Upper lobe of right lung (tissue), 1 donor: ENCODE measurements at regions not wholly inside any gene's neighbourhood (a gene's known extent, or its start where the extent isn't known, plus 50 kb on each side); places are given as distances from the start of the nearest gene placed in this dataset.

Experiments used
- ATAC-seq: fragments of 200-7000 bp; cut with Tn5 transposase; one replicate; pipeline ENCODE4 v1.9.1; 2020; ENCODE audit warnings: mild to moderate bottlenecking, moderate library complexity
- DNase-seq: peaks from one replicate; pipeline ENCODE4 v3.0.0-alpha.2; 2020
- H3K27ac ChIP-seq: fragments of 200-600 bp; one replicate; pipeline ENCODE4 v1.8.0; 2022
- H3K27me3 ChIP-seq: fragments of 200-600 bp; one replicate; pipeline ENCODE4 v1.8.0; 2022; ENCODE audit warnings: mild to moderate bottlenecking
- H3K36me3 ChIP-seq: fragments of 200-600 bp; one replicate; pipeline ENCODE4 v1.8.0; 2022
- H3K4me1 ChIP-seq: fragments of 200-600 bp; one replicate; pipeline ENCODE4 v1.8.0; 2022
- H3K4me3 ChIP-seq: fragments of 200-600 bp; one replicate; pipeline ENCODE4 v1.8.0; 2022; ENCODE audit warnings: mild to moderate bottlenecking
- H3K9me3 ChIP-seq: fragments of 200-600 bp; one replicate; pipeline ENCODE4 v1.8.0; 2022
- CTCF ChIP-seq: fragments of 200-600 bp; IDR thresholded peaks from one replicate; pipeline ENCODE4 v1.8.0; 2022; ENCODE audit warnings: antibody characterized with exemption
- intact Hi-C: fragments of 100-400 bp; cut with DNase I; formaldehyde crosslinking; loops from one replicate; pipeline ENCODE4 v1.11.0; 2022
- donor health status: DM: no; HTN: yes; CAD: no; lungs with severe emphysema.

- H3K4me1 ChIP-seq, result no peaks in the 10 kb centered on the region
- DNase-seq (no peak), ATAC-seq (no peak)
- intact Hi-C loops, result no loop called here
- H3K4me3 ChIP-seq, result no peak overlapping the region
- H3K27ac ChIP-seq, result no peak overlapping the region
- TF ChIP-seq CTCF, result no peak
- no peaks in the 10 kb centered on the region for H3K27me3 ChIP-seq
- H3K36me3 ChIP-seq, result no peaks in the 10 kb centered on the region
- peaks cover 4% of the 10 kb centered on the region for H3K9me3 ChIP-seq
These were observed 379.5 kb upstream of the EYS start for GRCh38 chr6:66086532-66086931.

- no peaks in the 10 kb centered on the region for H3K27me3 ChIP-seq
- intact Hi-C loops, result no loop called here
- H3K27ac ChIP-seq, result no peak overlapping the region
- H3K4me1 ChIP-seq, result no peaks in the 10 kb centered on the region
- no peak for TF ChIP-seq CTCF
- H3K9me3 ChIP-seq, result peaks cover 4% of the 10 kb centered on the region
- DNase-seq, result no peak
- no peak overlapping the region for H3K4me3 ChIP-seq
- ATAC-seq, result no peak
- no peaks in the 10 kb centered on the region for H3K36me3 ChIP-seq
These were observed 375.9 kb upstream of the EYS start for GRCh38 chr6:66082914-66083313.

- Histone ChIP-seq H3K27ac (no peak overlapping the region), H3K27me3 (no peaks in the 10 kb centered on the region), H3K4me1 (no peaks in the 10 kb centered on the region), H3K36me3 (no peaks in the 10 kb centered on the region), H3K9me3 (no peaks in the 10 kb centered on the region), H3K4me3 (no peak overlapping the region)
- intact Hi-C loops, result no loop called here
- DNase-seq (no peak), ATAC-seq (no peak)
- no peak for TF ChIP-seq CTCF
These were observed 361.9 kb upstream of the EYS start for GRCh38 chr6:66068907-66069306.

GRCh38 chr6:66068033-66068432, 361.0 kb upstream of the EYS start:
- H3K27me3 ChIP-seq, result no peaks in the 10 kb centered on the region
- no peaks in the 10 kb centered on the region for H3K4me1 ChIP-seq
- DNase-seq, result no peak
- no peak overlapping the region for H3K27ac ChIP-seq
- TF ChIP-seq CTCF, result no peak
- no peaks in the 10 kb centered on the region for H3K9me3 ChIP-seq
- H3K4me3 ChIP-seq, result no peak overlapping the region
- H3K36me3 ChIP-seq, result no peaks in the 10 kb centered on the region
- ATAC-seq, result no peak
- intact Hi-C loops, result no loop called here

GRCh38 chr6:66065313-66065712, 358.3 kb upstream of the EYS start:
- Histone ChIP-seq H3K27me3 (no peaks in the 10 kb centered on the region), H3K4me3 (no peak overlapping the region), H3K9me3 (no peaks in the 10 kb centered on the region), H3K36me3 (no peaks in the 10 kb centered on the region), H3K27ac (no peak overlapping the region), H3K4me1 (no peaks in the 10 kb centered on the region)
- ATAC-seq (no peak), DNase-seq (no peak)
- TF ChIP-seq CTCF, result no peak
- intact Hi-C loops, result no loop called here

- Histone ChIP-seq H3K9me3 (no peaks in the 10 kb centered on the region), H3K4me1 (no peaks in the 10 kb centered on the region), H3K4me3 (no peak overlapping the region), H3K27me3 (no peaks in the 10 kb centered on the region), H3K27ac (no peak overlapping the region), H3K36me3 (no peaks in the 10 kb centered on the region)
- intact Hi-C loops, result no loop called here
- DNase-seq (no peak), ATAC-seq (no peak)
- no peak for TF ChIP-seq CTCF
These were observed 350.0 kb upstream of the EYS start for GRCh38 chr6:66057034-66057433.
